ENCODE measurements at regions not wholly inside any gene's neighbourhood (a gene's known extent, or its start where the extent isn't known, plus 50 kb on each side); places are given as distances from the start of the nearest gene placed in this dataset.

- Mint-ChIP-seq H3K36me3 (no peaks in the 10 kb centered on the region), H3K4me1 (no peaks in the 10 kb centered on the region), H3K27me3 (peaks cover 0 to 2% (median 0%) of the 10 kb centered on the region in 5 donors), H3K9me3 (peaks cover 0 to 12% (median 2%) of the 10 kb centered on the region in 9 donors), H3K27ac (no peak overlapping the region), H3K4me3 (no peak overlapping the region)
- ATAC-seq (no peak), DNase-seq (no peak)
- POLR2A ChIA-PET, result no interaction called here
These were observed 248.1 kb upstream of the PPARGC1A start for GRCh38 chr4:24137671-24138601.

- no peaks in the 10 kb centered on the region for H3K4me1 Mint-ChIP-seq
These were observed 242.3 kb upstream of the PPARGC1A start for GRCh38 chr4:24131954-24132673.

GRCh38 chr4:24130637-24131036, 240.8 kb upstream of the PPARGC1A start:
- ATAC-seq (no peak), DNase-seq (no peak)
- no peaks in the 10 kb centered on the region for H3K27me3 Mint-ChIP-seq
- peaks cover 0 to 16% (median 11%) of the 10 kb centered on the region in 9 donors for H3K9me3 Mint-ChIP-seq
- no peak overlapping the region for H3K4me3 Mint-ChIP-seq
- no peaks in the 10 kb centered on the region for H3K4me1 Mint-ChIP-seq
- POLR2A ChIA-PET, result no interaction called here
- no peaks in the 10 kb centered on the region for H3K36me3 Mint-ChIP-seq
- no peak overlapping the region for H3K27ac Mint-ChIP-seq

More at GRCh38 chr4:24131954-24132673, 242.3 kb upstream of the PPARGC1A start:
- no peak overlapping the region for H3K27ac Mint-ChIP-seq
- H3K9me3 Mint-ChIP-seq, result peaks cover 0 to 19% (median 6%) of the 10 kb centered on the region in 9 donors
- DNase-seq, result no peak
- H3K4me3 Mint-ChIP-seq, result no peak overlapping the region
- ATAC-seq, result no peak
- no peaks in the 10 kb centered on the region for H3K36me3 Mint-ChIP-seq
- H3K27me3 Mint-ChIP-seq, result no peaks in the 10 kb centered on the region
- POLR2A ChIA-PET, result no interaction called here

- H3K4me3 Mint-ChIP-seq, result no peak overlapping the region
- H3K27ac Mint-ChIP-seq, result no peak overlapping the region
- no peaks in the 10 kb centered on the region for H3K36me3 Mint-ChIP-seq
- H3K9me3 Mint-ChIP-seq, result peaks cover 0 to 22% (median 7%) of the 10 kb centered on the region in 9 donors
- no peak for DNase-seq
- POLR2A ChIA-PET, result no interaction called here
- peaks cover 0 to 3% (median 0%) of the 10 kb centered on the region in 5 donors for H3K27me3 Mint-ChIP-seq
- no peak for ATAC-seq
- no peaks in the 10 kb centered on the region for H3K4me1 Mint-ChIP-seq
These were observed 236.9 kb upstream of the PPARGC1A start for GRCh38 chr4:24126776-24127175.

GRCh38 chr4:24121395-24122175, 231.7 kb upstream of the PPARGC1A start:
- no peaks in the 10 kb centered on the region for H3K4me1 Mint-ChIP-seq
- no peak for DNase-seq
- H3K27me3 Mint-ChIP-seq, result peaks cover 0 to 3% (median 0%) of the 10 kb centered on the region in 5 donors
- no peak overlapping the region for H3K27ac Mint-ChIP-seq
- no peak overlapping the region for H3K4me3 Mint-ChIP-seq
- POLR2A ChIA-PET, result no interaction called here
- H3K9me3 Mint-ChIP-seq, result peaks cover 0 to 25% (median 0%) of the 10 kb centered on the region in 9 donors
- H3K36me3 Mint-ChIP-seq, result no peaks in the 10 kb centered on the region
- ATAC-seq, result no peak

- peaks cover 0 to 4% (median 0%) of the 10 kb centered on the region in 3 donors for H3K36me3 Mint-ChIP-seq
- H3K4me1 Mint-ChIP-seq, result no peaks in the 10 kb centered on the region
- H3K9me3 Mint-ChIP-seq, result peaks cover 0 to 20% (median 4%) of the 10 kb centered on the region in 9 donors
- ATAC-seq (no peak), DNase-seq (no peak)
- H3K27ac Mint-ChIP-seq, result no peak overlapping the region
- POLR2A ChIA-PET, result no interaction called here
- H3K4me3 Mint-ChIP-seq, result no peak overlapping the region
- H3K27me3 Mint-ChIP-seq, result peaks cover 0 to 9% (median 1%) of the 10 kb centered on the region in 5 donors
These were observed 228.1 kb upstream of the PPARGC1A start for GRCh38 chr4:24117975-24118374.

GRCh38 chr4:24116107-24116506, 226.3 kb upstream of the PPARGC1A start:
- no peaks in the 10 kb centered on the region for H3K4me1 Mint-ChIP-seq
- DNase-seq, result no peak
- no peak overlapping the region for H3K27ac Mint-ChIP-seq
- H3K4me3 Mint-ChIP-seq, result no peak overlapping the region
- peaks cover 0 to 9% (median 1%) of the 10 kb centered on the region in 5 donors for H3K27me3 Mint-ChIP-seq
- POLR2A ChIA-PET, result no interaction called here
- no peak for ATAC-seq
- peaks cover 0 to 13% (median 7%) of the 10 kb centered on the region in 9 donors for H3K9me3 Mint-ChIP-seq
- peaks cover 0 to 4% (median 0%) of the 10 kb centered on the region in 3 donors for H3K36me3 Mint-ChIP-seq

GRCh38 chr4:24114919-24115500, 225.2 kb upstream of the PPARGC1A start:
- POLR2A ChIA-PET, result no interaction called here
- Mint-ChIP-seq H3K4me3 (no peak overlapping the region), H3K27me3 (peaks cover 0 to 9% (median 1%) of the 10 kb centered on the region in 5 donors), H3K36me3 (peaks cover 0 to 4% (median 0%) of the 10 kb centered on the region in 3 donors), H3K27ac (no peak overlapping the region), H3K4me1 (no peaks in the 10 kb centered on the region), H3K9me3 (peaks cover 0 to 13% (median 7%) of the 10 kb centered on the region in 9 donors)
- DNase-seq, result no peak
- no peak for ATAC-seq

- Mint-ChIP-seq H3K4me1 (no peaks in the 10 kb centered on the region), H3K27ac (no peak overlapping the region), H3K27me3 (peaks cover 0 to 9% (median 1%) of the 10 kb centered on the region in 5 donors), H3K4me3 (no peak overlapping the region), H3K36me3 (peaks cover 0 to 4% (median 0%) of the 10 kb centered on the region in 3 donors), H3K9me3 (peaks cover 0 to 19% (median 7%) of the 10 kb centered on the region in 9 donors)
- ATAC-seq, result no peak
- POLR2A ChIA-PET, result no interaction called here
- DNase-seq, result no peak
These were observed 224.6 kb upstream of the PPARGC1A start for GRCh38 chr4:24114444-24114843.

GRCh38 chr4:24112466-24112865, 222.6 kb upstream of the PPARGC1A start:
- DNase-seq (no peak), ATAC-seq (no peak)
- Mint-ChIP-seq H3K4me1 (no peaks in the 10 kb centered on the region), H3K27me3 (peaks cover 0 to 9% (median 1%) of the 10 kb centered on the region in 5 donors), H3K27ac (no peak overlapping the region), H3K36me3 (peaks cover 0 to 4% (median 0%) of the 10 kb centered on the region in 3 donors), H3K4me3 (no peak overlapping the region), H3K9me3 (peaks cover 2 to 30% (median 6%) of the 10 kb centered on the region in 9 donors)
- POLR2A ChIA-PET, result no interaction called here

- peaks cover 0 to 9% (median under 1%) of the 10 kb centered on the region in 5 donors for H3K27me3 Mint-ChIP-seq
- ATAC-seq, result no peak
- peaks cover 0 to 3% (median 0%) of the 10 kb centered on the region in 3 donors for H3K36me3 Mint-ChIP-seq
- no peak for DNase-seq
- H3K4me3 Mint-ChIP-seq, result no peak overlapping the region
- no peak overlapping the region for H3K27ac Mint-ChIP-seq
- peaks cover 2 to 30% (median 6%) of the 10 kb centered on the region in 9 donors for H3K9me3 Mint-ChIP-seq
- no peaks in the 10 kb centered on the region for H3K4me1 Mint-ChIP-seq
- POLR2A ChIA-PET, result no interaction called here
These were observed 218.7 kb upstream of the PPARGC1A start for GRCh38 chr4:24108567-24108966.

GRCh38 chr4:24105327-24106038, 215.6 kb upstream of the PPARGC1A start:
- POLR2A ChIA-PET, result no interaction called here
- ATAC-seq (no peak), DNase-seq (no peak)
- H3K36me3 Mint-ChIP-seq, result no peaks in the 10 kb centered on the region
- no peak overlapping the region for H3K4me3 Mint-ChIP-seq
- H3K27ac Mint-ChIP-seq, result no peak overlapping the region
- H3K27me3 Mint-ChIP-seq, result peaks cover 0 to 7% (median 0%) of the 10 kb centered on the region in 5 donors
- H3K4me1 Mint-ChIP-seq, result no peaks in the 10 kb centered on the region
- peaks cover 0 to 21% (median 6%) of the 10 kb centered on the region in 9 donors for H3K9me3 Mint-ChIP-seq
